GM18868 (cell line): ENCODE measurements at regions not wholly inside any gene's neighbourhood (a gene's known extent, or its start where the extent isn't known, plus 50 kb on each side); places are given as distances from the start of the nearest gene placed in this dataset.

ENCODE experiments used
- ATAC-seq: cut with Tn5 transposase; IDR thresholded peaks from one replicate; pipeline ENCODE4 v1.9.1; 2021; ENCODE audit warnings: mild to moderate bottlenecking, moderate library complexity; ENCODE audit not compliant: unreplicated experiment

- no peak for ATAC-seq
Measured at GRCh38 chr4:54542540-54543041, 115.2 kb upstream of the KIT start.

GRCh38 chr4:54543088-54543795, 114.5 kb upstream of the KIT start:
- ATAC-seq, result no peak

GRCh38 chr4:54545663-54546424, 111.9 kb upstream of the KIT start:
- no peak for ATAC-seq

GRCh38 chr4:54547299-54548097, 110.3 kb upstream of the KIT start:
- no peak for ATAC-seq

GRCh38 chr4:54548098-54548620, 109.6 kb upstream of the KIT start:
- no peak for ATAC-seq

GRCh38 chr4:54548831-54549460, 108.8 kb upstream of the KIT start:
- no peak for ATAC-seq

- ATAC-seq, result no peak
Measured at GRCh38 chr4:54550395-54551171, 107.2 kb upstream of the KIT start.

GRCh38 chr4:54553001-54553400, 104.8 kb upstream of the KIT start:
- no peak for ATAC-seq

- no peak for ATAC-seq
Measured at GRCh38 chr4:54554339-54554990, 103.3 kb upstream of the KIT start.

- ATAC-seq, result no peak
Measured at GRCh38 chr4:54556051-54556450, 101.7 kb upstream of the KIT start.

- no peak for ATAC-seq
Measured at GRCh38 chr4:54556587-54556986, 101.2 kb upstream of the KIT start.

- no peak for ATAC-seq
Measured at GRCh38 chr4:54558889-54559677, 98.7 kb upstream of the KIT start.

- ATAC-seq, result no peak
Measured at GRCh38 chr4:54560513-54560912, 97.2 kb upstream of the KIT start.

- ATAC-seq, result no peak
Measured at GRCh38 chr4:54561940-54562339, 95.8 kb upstream of the KIT start.

GRCh38 chr4:54566608-54567007, 91.1 kb upstream of the KIT start:
- no peak for ATAC-seq

- no peak for ATAC-seq
Measured at GRCh38 chr4:54567327-54567726, 90.4 kb upstream of the KIT start.

GRCh38 chr4:54568184-54568583, 89.6 kb upstream of the KIT start:
- ATAC-seq, result no peak

GRCh38 chr4:54570822-54571221, 86.9 kb upstream of the KIT start:
- no peak for ATAC-seq
